ENCODE measurements at regions not wholly inside any gene's neighbourhood (a gene's known extent, or its start where the extent isn't known, plus 50 kb on each side); places are given as distances from the start of the nearest gene placed in this dataset.

GRCh38 chr15:98025237-98025636, 64.7 kb downstream of the ARRDC4 start:
- peak; percentile 2 for DNase-seq (ENCODE audit: low read depth)
- Histone ChIP-seq H3K27me3 (replicated peaks; ENCODE audit: control insufficient read depth, insufficient read depth, low read length) (no peaks in the 10 kb centered on the region), H3K9me3 (ENCODE audit: control insufficient read depth, low read length) (no peaks in the 10 kb centered on the region), H3K4me3 (ENCODE audit: low read length) (no peak overlapping the region), H3K36me3 (ENCODE audit: control insufficient read depth, insufficient read depth, low read length, severe bottlenecking) (no peaks in the 10 kb centered on the region), H3K4me1 (ENCODE audit: control insufficient read depth, insufficient read depth, low read length) (peaks cover 24% of the 10 kb centered on the region), H3K9ac (ENCODE audit: low read length) (no peak overlapping the region)

- DNase-seq (ENCODE audit: low read depth): no peak
- Histone ChIP-seq H3K4me1 (ENCODE audit: control insufficient read depth, insufficient read depth, low read length) (no peaks in the 10 kb centered on the region), H3K36me3 (ENCODE audit: control insufficient read depth, insufficient read depth, low read length, severe bottlenecking) (no peaks in the 10 kb centered on the region), H3K4me3 (ENCODE audit: low read length) (no peak overlapping the region), H3K9ac (ENCODE audit: low read length) (no peak overlapping the region), H3K9me3 (ENCODE audit: control insufficient read depth, low read length) (no peaks in the 10 kb centered on the region), H3K27me3 (replicated peaks; ENCODE audit: control insufficient read depth, insufficient read depth, low read length) (no peaks in the 10 kb centered on the region)
These were observed 74.2 kb downstream of the ARRDC4 start for GRCh38 chr15:98034731-98035130.

DNA sequence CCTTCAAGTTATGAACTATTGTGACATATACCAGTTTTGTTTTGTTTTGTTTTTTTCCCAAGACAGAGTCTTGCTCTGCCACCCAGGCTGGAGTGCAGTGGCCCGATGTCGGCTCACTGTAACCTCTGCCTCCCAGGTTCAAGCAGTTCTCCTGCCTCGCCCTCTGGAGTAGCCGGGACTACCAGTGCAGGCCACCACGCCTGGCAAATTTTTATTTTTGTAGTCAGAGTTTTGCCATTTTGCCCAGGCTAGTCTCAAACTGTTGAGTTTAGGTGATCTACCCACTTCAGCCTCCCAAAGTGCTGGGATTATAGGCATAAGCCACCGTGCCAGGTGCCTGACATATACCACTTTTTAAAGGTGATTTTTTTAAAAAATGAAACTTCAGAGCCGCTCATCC, 74.6 kb downstream of the ARRDC4 start:
- Histone ChIP-seq H3K4me1 (ENCODE audit: control insufficient read depth, insufficient read depth, low read length) (no peaks in the 10 kb centered on the region), H3K9me3 (ENCODE audit: control insufficient read depth, low read length) (no peaks in the 10 kb centered on the region), H3K27me3 (replicated peaks; ENCODE audit: control insufficient read depth, insufficient read depth, low read length) (no peaks in the 10 kb centered on the region), H3K36me3 (ENCODE audit: control insufficient read depth, insufficient read depth, low read length, severe bottlenecking) (no peaks in the 10 kb centered on the region), H3K9ac (ENCODE audit: low read length) (no peak overlapping the region), H3K4me3 (ENCODE audit: low read length) (no peak overlapping the region)
- no peak for DNase-seq (ENCODE audit: low read depth)

DNA sequence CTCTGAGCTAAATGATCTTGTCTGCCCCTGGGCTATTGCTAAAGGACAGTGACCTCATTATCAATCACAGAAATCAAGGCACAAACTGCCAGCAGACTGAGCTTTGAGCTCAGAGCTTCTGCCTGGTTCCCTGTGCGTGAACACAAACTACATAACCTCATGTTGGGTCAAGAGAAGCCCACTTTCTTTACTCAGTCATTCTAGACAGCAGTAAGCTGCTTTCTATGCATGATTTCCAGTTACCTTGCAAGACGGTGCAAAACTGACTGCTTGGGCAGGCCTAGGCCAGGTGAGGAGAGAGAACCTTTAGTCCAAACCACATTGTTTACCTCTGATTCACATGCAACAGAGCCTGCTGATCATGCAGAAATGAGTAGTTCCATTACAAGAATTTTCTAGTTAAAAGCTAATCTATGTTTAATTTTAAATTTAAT, 75.1 kb downstream of the ARRDC4 start:
- Histone ChIP-seq H3K36me3 (ENCODE audit: control insufficient read depth, insufficient read depth, low read length, severe bottlenecking) (no peaks in the 10 kb centered on the region), H3K4me3 (ENCODE audit: low read length) (no peak overlapping the region), H3K9ac (ENCODE audit: low read length) (no peak overlapping the region), H3K4me1 (ENCODE audit: control insufficient read depth, insufficient read depth, low read length) (no peaks in the 10 kb centered on the region), H3K27me3 (replicated peaks; ENCODE audit: control insufficient read depth, insufficient read depth, low read length) (no peaks in the 10 kb centered on the region), H3K9me3 (ENCODE audit: control insufficient read depth, low read length) (no peaks in the 10 kb centered on the region)
- DNase-seq (ENCODE audit: low read depth): no peak

- Histone ChIP-seq H3K9ac (ENCODE audit: low read length) (no peak overlapping the region), H3K4me3 (ENCODE audit: low read length) (no peak overlapping the region), H3K27me3 (replicated peaks; ENCODE audit: control insufficient read depth, insufficient read depth, low read length) (peaks cover 5% of the 10 kb centered on the region), H3K4me1 (ENCODE audit: control insufficient read depth, insufficient read depth, low read length) (no peaks in the 10 kb centered on the region), H3K9me3 (ENCODE audit: control insufficient read depth, low read length) (peaks cover under 1% of the 10 kb centered on the region), H3K36me3 (ENCODE audit: control insufficient read depth, insufficient read depth, low read length, severe bottlenecking) (no peaks in the 10 kb centered on the region)
- DNase-seq (ENCODE audit: low read depth): no peak
These were observed 79.1 kb downstream of the ARRDC4 start for GRCh38 chr15:98039596-98039995.

GRCh38 chr15:98040146-98040545, 79.6 kb downstream of the ARRDC4 start:
- Histone ChIP-seq H3K9me3 (ENCODE audit: control insufficient read depth, low read length) (peaks cover 6% of the 10 kb centered on the region), H3K27me3 (replicated peaks; ENCODE audit: control insufficient read depth, insufficient read depth, low read length) (peaks cover 5% of the 10 kb centered on the region), H3K4me3 (ENCODE audit: low read length) (no peak overlapping the region), H3K9ac (ENCODE audit: low read length) (no peak overlapping the region), H3K4me1 (ENCODE audit: control insufficient read depth, insufficient read depth, low read length) (no peaks in the 10 kb centered on the region), H3K36me3 (ENCODE audit: control insufficient read depth, insufficient read depth, low read length, severe bottlenecking) (no peaks in the 10 kb centered on the region)
- no peak for DNase-seq (ENCODE audit: low read depth)

- Histone ChIP-seq H3K4me1 (ENCODE audit: control insufficient read depth, insufficient read depth, low read length) (no peaks in the 10 kb centered on the region), H3K9me3 (ENCODE audit: control insufficient read depth, low read length) (peaks cover 11% of the 10 kb centered on the region)
These were observed 82.9 kb downstream of the ARRDC4 start for GRCh38 chr15:98043160-98044014.

DNA sequence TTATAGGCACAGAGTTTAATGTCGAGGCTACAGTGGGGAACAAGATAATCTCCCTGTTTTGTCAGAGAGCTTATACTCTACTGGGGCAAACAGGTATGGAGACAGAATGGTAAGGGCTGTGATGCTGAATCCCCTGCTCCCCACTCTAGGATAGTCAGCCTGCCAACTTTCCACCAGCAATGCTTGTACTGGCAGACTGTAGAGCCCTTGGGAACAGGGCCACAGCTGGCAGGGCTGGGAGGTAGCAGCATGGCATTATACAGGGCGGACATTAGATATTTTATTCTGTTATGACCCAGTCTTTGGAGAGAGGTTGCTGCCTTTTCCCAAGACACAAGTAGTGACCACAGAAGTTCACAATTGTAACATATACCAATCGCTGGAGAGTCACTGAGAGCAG, 91.2 kb downstream of the ARRDC4 start:
- Histone ChIP-seq H3K4me3 (ENCODE audit: low read length) (no peak overlapping the region), H3K4me1 (ENCODE audit: control insufficient read depth, insufficient read depth, low read length) (no peaks in the 10 kb centered on the region), H3K9ac (ENCODE audit: low read length) (no peak overlapping the region), H3K9me3 (ENCODE audit: control insufficient read depth, low read length) (peaks cover 15% of the 10 kb centered on the region), H3K36me3 (ENCODE audit: control insufficient read depth, insufficient read depth, low read length, severe bottlenecking) (no peaks in the 10 kb centered on the region), H3K27me3 (replicated peaks; ENCODE audit: control insufficient read depth, insufficient read depth, low read length) (no peaks in the 10 kb centered on the region)
- no peak for DNase-seq (ENCODE audit: low read depth)

More at GRCh38 chr15:98043160-98044014, 82.9 kb downstream of the ARRDC4 start:
- no peak for DNase-seq (ENCODE audit: low read depth)
- no peaks in the 10 kb centered on the region for H3K36me3 ChIP-seq (ENCODE audit: control insufficient read depth, insufficient read depth, low read length, severe bottlenecking)
- peaks cover 5% of the 10 kb centered on the region for H3K27me3 ChIP-seq (replicated peaks; ENCODE audit: control insufficient read depth, insufficient read depth, low read length)
- H3K4me3 ChIP-seq (ENCODE audit: low read length): no peak overlapping the region
- H3K9ac ChIP-seq (ENCODE audit: low read length): no peak overlapping the region

DNA sequence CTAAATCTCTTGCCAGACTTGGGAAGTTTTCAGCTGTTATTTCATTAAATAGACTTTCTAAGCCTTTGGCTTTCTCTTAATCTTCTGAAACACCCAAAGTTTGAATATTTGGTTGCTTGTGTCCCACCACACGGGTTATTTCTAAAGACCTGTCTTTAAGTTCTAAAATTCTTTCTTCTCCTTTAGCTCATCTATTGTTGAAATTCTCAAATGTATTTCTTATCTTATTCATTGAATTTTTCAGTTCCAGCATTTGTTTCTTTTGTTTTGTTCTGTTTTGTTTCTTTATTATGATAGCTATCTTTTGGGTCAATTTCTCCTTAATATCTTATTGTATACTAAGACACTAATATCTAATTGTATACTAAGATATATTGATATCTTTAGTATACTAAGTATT, 97.0 kb downstream of the ARRDC4 start:
- no peaks in the 10 kb centered on the region for H3K36me3 ChIP-seq (ENCODE audit: control insufficient read depth, insufficient read depth, low read length, severe bottlenecking)
- H3K9ac ChIP-seq (ENCODE audit: low read length): no peak overlapping the region
- DNase-seq (ENCODE audit: low read depth): no peak
- H3K27me3 ChIP-seq (replicated peaks; ENCODE audit: control insufficient read depth, insufficient read depth, low read length): no peaks in the 10 kb centered on the region
- peaks cover 3% of the 10 kb centered on the region for H3K4me1 ChIP-seq (ENCODE audit: control insufficient read depth, insufficient read depth, low read length)
- no peak overlapping the region for H3K4me3 ChIP-seq (ENCODE audit: low read length)
- peaks cover 25% of the 10 kb centered on the region for H3K9me3 ChIP-seq (ENCODE audit: control insufficient read depth, low read length)

DNA sequence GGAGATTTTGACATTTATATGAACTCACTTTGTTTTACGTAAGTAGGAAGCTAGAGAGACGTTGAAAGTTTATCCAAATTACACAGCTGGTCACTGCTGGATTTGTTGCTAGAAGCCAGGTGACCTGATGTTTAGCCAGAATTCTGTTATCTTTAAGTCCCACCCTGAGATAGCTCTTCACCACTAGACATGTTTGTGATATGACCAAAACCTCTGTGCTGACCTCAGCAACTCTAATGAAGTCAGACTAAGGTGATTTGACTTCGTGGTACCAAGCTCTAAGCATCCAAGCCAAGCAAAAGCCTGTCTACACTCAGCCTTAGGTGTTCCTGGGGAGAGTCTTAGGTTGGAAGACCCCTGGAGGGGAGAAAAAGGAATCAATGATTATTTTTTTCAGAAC, 102.4 kb downstream of the ARRDC4 start:
- peaks cover 9% of the 10 kb centered on the region for H3K9me3 ChIP-seq (ENCODE audit: control insufficient read depth, low read length)
- H3K4me3 ChIP-seq (ENCODE audit: low read length): no peak overlapping the region
- H3K4me1 ChIP-seq (ENCODE audit: control insufficient read depth, insufficient read depth, low read length): peaks cover 25% of the 10 kb centered on the region
- H3K9ac ChIP-seq (ENCODE audit: low read length): no peak overlapping the region
- no peaks in the 10 kb centered on the region for H3K27me3 ChIP-seq (replicated peaks; ENCODE audit: control insufficient read depth, insufficient read depth, low read length)
- no peaks in the 10 kb centered on the region for H3K36me3 ChIP-seq (ENCODE audit: control insufficient read depth, insufficient read depth, low read length, severe bottlenecking)
- no peak for DNase-seq (ENCODE audit: low read depth)

GRCh38 chr15:98063315-98063714, 102.8 kb downstream of the ARRDC4 start:
- no peak for DNase-seq (ENCODE audit: low read depth)
- Histone ChIP-seq H3K36me3 (ENCODE audit: control insufficient read depth, insufficient read depth, low read length, severe bottlenecking) (no peaks in the 10 kb centered on the region), H3K4me1 (ENCODE audit: control insufficient read depth, insufficient read depth, low read length) (peaks cover 27% of the 10 kb centered on the region), H3K27me3 (replicated peaks; ENCODE audit: control insufficient read depth, insufficient read depth, low read length) (no peaks in the 10 kb centered on the region), H3K9ac (ENCODE audit: low read length) (no peak overlapping the region), H3K9me3 (ENCODE audit: control insufficient read depth, low read length) (peaks cover 4% of the 10 kb centered on the region), H3K4me3 (ENCODE audit: low read length) (no peak overlapping the region)

GRCh38 chr15:98063871-98064270, 103.4 kb downstream of the ARRDC4 start:
- Histone ChIP-seq H3K9ac (ENCODE audit: low read length) (no peak overlapping the region), H3K9me3 (ENCODE audit: control insufficient read depth, low read length) (peaks cover 3% of the 10 kb centered on the region), H3K36me3 (ENCODE audit: control insufficient read depth, insufficient read depth, low read length, severe bottlenecking) (no peaks in the 10 kb centered on the region), H3K4me1 (ENCODE audit: control insufficient read depth, insufficient read depth, low read length) (peaks cover 27% of the 10 kb centered on the region), H3K4me3 (ENCODE audit: low read length) (peak overlapping the region; percentile 9), H3K27me3 (replicated peaks; ENCODE audit: control insufficient read depth, insufficient read depth, low read length) (no peaks in the 10 kb centered on the region)
- no peak for DNase-seq (ENCODE audit: low read depth)
